ENCODE measurements at regions not wholly inside any gene's neighbourhood (a gene's known extent, or its start where the extent isn't known, plus 50 kb on each side); places are given as distances from the start of the nearest gene placed in this dataset.

GRCh38 chr3:188104050-188104449, 49.9 kb upstream of the LPP start:
- no peak for DNase-seq (ENCODE audit: low read depth)
- no peak overlapping the region for H3K4me3 ChIP-seq (ENCODE audit: low read depth, low read length)
- no peak for TF ChIP-seq MYC (IDR thresholded peaks at IDR 0.05; ENCODE audit: low read depth, low read length)
- no peak for TF ChIP-seq MAX (IDR thresholded peaks at IDR 0.05; ENCODE audit: low read depth, low read length)
- no peak for TF ChIP-seq CTCF (IDR thresholded peaks at IDR 0.05; ENCODE audit: low read depth, low read length)
- TF ChIP-seq POLR2A (IDR thresholded peaks at IDR 0.05; ENCODE audit: extremely low read depth, insufficient read length): no peak
